Stimulated activated CD4-positive, alpha-beta T cell treated with anti-CD3 and anti-CD28 coated beads, Interleukin-2, amount 100 ng/mL, for 48 hours (primary cell): ENCODE measurements at regions not wholly inside any gene's neighbourhood (a gene's known extent, or its start where the extent isn't known, plus 50 kb on each side); places are given as distances from the start of the nearest gene placed in this dataset.
"Not testable (repeated sequence)": the region's sequence is repeated elsewhere in the genome, so short reads cannot be mapped to it uniquely, and the experiment has no call there.

Experiments
- DNase-seq, 2 donors: peaks; one replicate each; pipeline ENCODE4 v3.0.0-alpha.2; 2020

DNA sequence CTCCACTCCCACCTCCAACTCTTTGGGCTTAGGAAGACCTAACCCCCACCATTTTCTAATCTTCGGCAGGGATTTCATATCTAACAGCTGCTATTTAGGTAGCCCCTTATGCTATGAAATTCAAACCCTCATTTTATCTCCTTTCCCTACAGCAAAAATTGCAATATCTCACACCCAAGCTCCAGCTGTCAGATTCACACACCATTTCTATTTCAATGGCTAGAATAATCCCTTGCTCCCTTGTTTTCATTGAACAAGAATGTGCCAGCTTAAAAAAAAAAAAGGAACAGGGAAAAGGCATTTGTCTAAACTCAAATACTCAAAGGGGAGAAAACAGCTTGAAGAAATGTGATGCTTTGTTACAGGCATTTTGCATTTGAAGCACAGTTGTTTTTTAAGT, 850.6 kb upstream of the ACVR2A start:
- DNase-seq: no peak

DNA sequence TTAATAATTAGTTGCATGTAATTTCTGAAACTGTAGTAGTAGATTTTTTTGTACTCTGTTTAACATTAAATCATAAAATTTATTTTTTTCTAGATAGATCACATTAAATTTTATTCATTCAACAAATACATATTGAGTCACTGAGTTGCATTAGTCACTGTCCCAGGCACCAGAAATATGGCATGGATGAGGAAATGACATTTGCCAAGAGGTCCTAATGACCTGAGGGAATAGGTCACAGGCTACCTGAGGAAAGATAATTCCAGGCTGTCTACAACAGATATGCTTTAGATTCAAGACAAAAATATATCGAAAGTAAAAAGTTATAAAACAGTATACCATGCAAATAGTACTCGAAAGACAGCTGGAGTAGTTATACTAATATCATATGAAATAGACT, 852.4 kb upstream of the ACVR2A start:
- DNase-seq: no peak

DNA sequence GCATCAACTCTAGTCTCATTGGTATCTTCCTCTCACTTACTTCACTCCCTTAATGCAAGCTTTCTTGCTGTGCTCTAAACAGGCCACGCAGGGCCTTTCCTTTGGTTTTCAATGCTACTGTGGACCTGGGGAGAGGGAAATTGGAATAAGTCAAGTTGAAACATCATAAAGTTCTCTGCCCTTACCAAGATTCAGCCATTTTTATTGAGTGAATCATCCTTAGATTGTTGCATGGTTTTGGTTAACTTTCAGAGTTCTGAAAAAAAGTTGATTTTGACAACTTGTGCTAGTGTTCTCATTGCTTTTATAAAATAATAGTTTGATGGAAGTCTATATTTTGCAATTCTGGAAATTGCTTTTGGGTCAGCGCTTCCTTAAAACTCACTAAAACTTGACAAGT, 852.8 kb upstream of the ACVR2A start:
- no peak for DNase-seq

DNA sequence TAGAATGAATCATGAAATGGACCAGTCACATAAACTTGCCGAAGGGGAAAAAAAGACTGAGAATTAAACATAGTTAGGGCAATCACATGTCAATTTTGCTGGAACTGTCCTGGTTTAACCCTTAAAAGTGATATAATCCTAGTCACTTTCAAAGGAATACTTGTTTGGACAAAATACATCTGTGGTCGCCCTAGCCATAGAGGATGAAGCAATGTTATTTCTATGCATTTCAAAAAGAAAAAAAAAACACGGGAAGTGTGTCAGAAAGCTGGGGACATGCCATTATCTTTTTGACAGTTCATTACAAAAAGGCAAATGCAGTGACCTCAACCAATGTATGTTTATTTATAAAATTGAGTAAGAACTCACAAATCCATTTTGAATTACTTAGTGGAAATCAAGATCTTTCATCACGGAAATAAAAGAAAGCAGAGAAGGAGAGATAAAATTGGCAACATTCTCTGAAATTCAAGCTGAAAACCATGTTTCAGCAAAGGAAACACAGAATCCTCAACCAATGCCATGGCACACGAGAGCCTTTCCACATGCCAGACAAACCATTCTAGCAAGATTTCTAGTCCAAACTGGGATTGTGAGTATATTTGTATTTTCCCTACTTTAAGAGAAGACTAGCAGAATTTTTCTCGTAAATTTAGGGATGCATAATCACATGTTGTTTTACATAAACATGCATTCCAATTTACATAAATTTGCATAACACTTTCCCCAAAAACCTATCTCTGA, 854.3 kb upstream of the ACVR2A start:
- no peak for DNase-seq

DNA sequence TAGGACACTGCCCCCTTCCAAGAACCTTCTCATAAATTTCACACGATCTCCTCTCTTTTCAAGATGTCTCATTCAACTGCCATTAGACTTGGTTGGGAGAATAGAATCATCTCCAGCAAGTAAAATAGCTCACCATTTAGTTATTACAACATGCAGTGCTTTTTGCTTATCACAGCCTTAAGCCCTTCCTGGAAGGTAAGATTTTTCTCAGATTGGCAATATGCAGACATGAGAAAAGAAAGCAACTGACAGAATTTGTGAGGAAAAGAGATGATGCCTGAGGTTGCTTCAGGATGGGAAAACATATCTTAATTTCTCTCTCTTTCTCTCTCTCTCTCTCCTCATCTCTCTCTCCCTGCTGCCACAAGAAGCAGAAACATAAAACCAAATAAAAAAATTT, 855.1 kb upstream of the ACVR2A start:
- DNase-seq: no peak

DNA sequence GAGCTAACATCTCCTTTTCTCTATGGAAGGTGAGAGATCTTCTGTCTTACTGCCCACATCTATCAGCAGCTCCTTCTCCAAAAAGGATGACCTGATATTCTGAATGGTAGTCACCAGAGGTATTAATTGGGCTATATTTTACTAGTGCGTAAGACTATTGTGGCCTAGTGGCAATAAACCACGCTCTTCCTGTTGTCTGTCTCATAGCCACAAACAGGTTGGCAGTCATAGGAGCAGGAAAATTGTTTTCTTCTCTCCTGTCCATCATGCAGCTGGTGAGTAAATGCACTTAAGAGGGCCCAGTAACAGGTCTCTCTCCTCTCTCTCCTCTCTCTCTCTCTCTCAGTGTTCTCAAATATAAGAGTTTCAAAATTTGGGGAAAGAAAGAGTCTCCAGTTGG, 856.8 kb upstream of the ACVR2A start:
- DNase-seq: no peak

DNA sequence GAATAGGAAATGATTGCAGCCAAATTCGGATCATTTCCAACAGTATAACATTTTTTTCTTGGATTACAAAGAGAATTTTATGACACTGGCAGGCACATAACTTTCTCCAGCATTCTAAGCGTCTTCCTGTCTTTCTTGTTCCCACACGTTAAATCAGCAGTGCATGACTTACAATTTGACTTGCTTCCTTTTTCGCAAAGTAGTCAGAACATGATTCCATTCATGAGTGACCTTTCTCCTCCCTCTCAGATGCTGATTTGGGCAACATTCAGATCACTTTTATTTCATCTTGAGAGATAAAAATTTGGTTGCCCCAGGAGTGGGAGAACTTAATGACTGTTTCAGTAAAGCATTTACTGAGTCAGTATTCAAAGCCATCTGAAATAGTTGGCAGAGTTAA, 858.7 kb upstream of the ACVR2A start:
- no peak for DNase-seq

- DNase-seq: no peak
Observed at GRCh38 chr2:146985753-146986152, 859.1 kb upstream of the ACVR2A start.

DNA sequence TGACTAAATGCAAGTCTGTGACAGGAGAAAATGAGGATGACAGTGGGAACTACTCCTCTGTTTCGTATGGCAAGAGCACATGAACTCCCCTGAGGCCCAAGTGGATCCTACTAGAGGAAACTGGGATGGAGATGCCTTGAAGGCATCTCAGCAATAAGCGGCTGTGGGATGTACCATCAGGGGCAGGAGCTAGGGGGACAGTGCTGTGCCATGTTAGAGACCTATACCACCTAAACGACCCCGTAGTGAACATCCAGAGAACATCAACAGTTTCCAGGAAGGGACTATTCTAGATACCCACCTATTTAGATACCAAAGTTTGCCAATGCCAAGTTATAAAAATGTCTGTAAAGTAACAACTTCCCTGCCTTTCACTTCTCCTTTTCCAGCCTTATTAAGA, 860.8 kb upstream of the ACVR2A start:
- DNase-seq: no peak

- DNase-seq: no peak
Observed at GRCh38 chr2:146982393-146982846, 862.4 kb upstream of the ACVR2A start.

DNA sequence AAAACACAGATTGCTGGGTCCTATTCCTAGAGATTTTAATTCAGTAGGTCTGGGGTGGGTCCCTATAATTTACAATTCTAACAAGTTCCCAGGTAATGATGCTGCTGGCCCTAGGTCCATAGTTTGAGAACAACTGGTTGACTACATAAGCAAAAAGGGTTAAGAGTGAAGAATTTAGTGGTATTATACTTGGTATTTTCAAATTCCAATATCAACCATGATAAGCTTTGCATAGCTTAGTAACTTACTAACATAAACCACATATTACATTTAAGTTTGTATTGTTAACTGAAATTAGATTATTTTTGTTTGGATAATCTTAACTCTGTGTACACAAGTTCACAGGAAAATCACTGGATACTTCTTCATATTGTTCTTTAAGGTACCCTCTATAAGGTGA, 862.9 kb upstream of the ACVR2A start:
- DNase-seq: no peak

DNA sequence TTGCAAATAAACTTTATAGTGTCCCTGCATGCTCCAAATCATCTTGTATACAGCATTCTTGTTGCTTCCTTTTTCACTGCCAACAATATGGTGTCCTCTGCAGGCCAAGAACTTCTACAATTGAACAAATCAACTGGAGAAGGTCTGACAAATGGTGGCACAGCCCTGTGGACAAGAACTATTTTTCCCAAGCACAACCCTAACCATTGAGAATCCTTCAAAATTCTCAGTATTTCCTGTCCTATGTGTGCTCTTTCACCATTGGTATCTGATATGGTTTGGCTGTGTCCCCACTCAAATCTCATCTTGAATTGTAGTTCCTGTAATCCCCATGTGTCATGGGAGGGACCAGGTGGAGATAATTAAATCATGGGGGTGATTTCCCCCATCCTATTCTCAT, 865.1 kb upstream of the ACVR2A start:
- no peak for DNase-seq

- DNase-seq: no peak
Observed at GRCh38 chr2:146978577-146979555, 866.0 kb upstream of the ACVR2A start.

GRCh38 chr2:146970981-146971380, 873.8 kb upstream of the ACVR2A start:
- not testable (repeated sequence) for DNase-seq

- not testable (repeated sequence) for DNase-seq
Observed at GRCh38 chr2:146969703-146970102, 875.1 kb upstream of the ACVR2A start.

DNA sequence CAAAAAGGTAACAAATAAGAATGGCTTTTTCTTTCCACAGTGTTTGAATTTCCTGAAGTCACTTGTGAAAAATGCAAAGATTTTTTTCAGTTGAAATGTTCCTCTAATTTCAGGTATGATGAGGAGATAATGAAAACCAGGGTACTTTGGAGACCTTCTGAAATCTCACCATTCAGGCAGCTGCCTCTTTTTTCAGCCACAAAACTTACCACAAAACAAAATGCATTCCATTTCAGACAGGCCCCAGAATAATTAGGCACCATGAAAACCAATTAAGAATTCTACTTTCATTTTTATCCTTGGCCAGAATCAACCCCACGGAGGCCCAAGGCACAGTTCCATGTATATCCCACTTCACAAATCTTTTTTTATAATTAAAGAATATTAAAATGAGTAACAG, 880.3 kb upstream of the ACVR2A start:
- no peak for DNase-seq

DNA sequence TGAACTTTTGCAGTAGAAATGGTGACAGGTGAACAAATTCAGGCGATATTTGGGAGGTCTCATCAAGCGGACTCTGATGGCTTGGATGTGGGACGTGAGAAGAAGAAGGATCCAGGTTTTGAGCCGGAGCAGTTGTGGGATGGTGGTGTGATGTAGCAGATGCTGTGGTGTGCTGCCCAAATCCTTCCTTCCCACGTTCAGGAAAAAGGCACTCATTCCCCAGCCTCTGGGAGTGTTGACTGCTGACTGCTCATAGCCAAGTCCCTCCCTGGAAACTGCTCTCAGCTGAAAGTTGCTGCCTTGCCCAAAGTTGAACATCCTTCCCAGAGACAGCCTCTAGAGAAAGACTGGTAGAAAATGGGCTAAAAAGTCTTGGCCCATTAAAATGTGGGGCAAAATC, 890.3 kb upstream of the ACVR2A start:
- no peak for DNase-seq

DNA sequence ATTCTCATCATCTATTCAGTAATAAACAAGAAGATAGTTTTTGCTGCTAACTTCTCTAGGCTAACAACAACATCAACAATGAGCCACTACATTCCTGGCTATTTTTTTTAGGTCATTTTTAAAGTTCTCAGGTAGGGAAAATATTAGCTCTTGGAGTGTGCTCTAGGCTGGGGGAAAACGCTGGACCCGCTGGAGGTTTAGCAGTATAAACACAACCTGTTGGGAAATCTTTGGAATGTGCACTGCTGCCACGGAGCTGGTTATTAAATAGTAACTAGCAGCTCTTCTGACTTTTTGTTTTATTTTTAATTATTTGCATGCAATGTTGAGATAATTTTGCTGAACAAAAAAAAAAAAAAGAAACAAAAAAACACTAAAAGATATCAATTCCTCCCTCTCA, 892.1 kb upstream of the ACVR2A start:
- DNase-seq: no peak

- DNase-seq: no peak
Observed at GRCh38 chr2:146950911-146951310, 893.9 kb upstream of the ACVR2A start.

- no peak for DNase-seq
Observed at GRCh38 chr2:146950361-146950760, 894.5 kb upstream of the ACVR2A start.

GRCh38 chr2:146949400-146949799, 895.4 kb upstream of the ACVR2A start:
- DNase-seq: no peak

GRCh38 chr2:146944601-146945000, 900.2 kb upstream of the ACVR2A start:
- DNase-seq: no peak

DNA sequence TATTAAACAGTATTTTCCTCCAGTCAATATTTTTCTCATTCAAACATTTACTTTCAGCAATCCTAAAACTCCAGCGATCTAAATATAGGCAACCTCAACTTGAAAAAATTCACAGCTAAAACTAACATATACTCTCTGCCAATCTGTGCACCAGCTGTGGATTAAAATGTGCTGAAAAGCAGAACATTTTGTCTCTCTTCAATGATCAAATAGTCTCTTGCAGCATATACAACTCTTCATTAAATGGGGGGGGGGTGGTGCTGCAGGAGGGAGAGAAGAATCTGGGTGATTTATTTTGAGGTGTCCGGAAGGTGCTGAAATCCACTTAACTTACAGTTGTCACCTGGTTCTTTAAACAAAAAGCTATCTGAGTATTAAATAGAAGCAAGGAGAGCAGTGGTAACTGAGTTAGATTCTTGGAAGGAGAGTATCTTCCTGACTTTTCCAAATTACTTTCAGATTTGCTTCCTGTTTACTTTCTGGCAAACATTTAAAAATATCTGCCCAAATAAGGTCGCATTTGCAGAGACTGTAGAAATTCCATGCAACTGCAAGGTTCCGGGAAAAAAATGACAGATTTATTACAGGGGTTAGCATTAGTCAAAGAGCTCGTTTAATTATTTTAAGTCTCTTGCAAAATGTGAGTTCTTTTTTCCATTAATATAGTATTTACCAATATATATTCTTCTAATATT, 904.7 kb upstream of the ACVR2A start:
- no peak for DNase-seq
